Uterus (tissue), 2 donors: ENCODE measurements at regions not wholly inside any gene's neighbourhood (a gene's known extent, or its start where the extent isn't known, plus 50 kb on each side); places are given as distances from the start of the nearest gene placed in this dataset.

ENCODE experiments used
- CTCF ChIP-seq, 4 experiments: fragments of 200-600 bp in 2 of 4; fragments of 450-650 bp in 2 of 4; sonication (generic) in 2 of 4; IDR thresholded peaks; one replicate each; pipeline ENCODE4 v1.5.1; 2016 to 2019; ENCODE audit warnings: antibody characterized with exemption in 4 of 4, mild to moderate bottlenecking in 2 of 4, moderate library complexity in 1 of 4
- POLR2A ChIP-seq, 2 donors: fragments of 450-650 bp; IDR thresholded peaks; one replicate each; pipeline ENCODE4 v1.6.1; 2016; ENCODE audit warnings: antibody characterized with exemption in 2 of 2, mild to moderate bottlenecking in 1 of 2, moderate library complexity in 1 of 2

GRCh38 chr3:166836836-166837235, 543.3 kb downstream of the ZBBX start:
- no peak for TF ChIP-seq CTCF (IDR thresholded peaks at IDR 0.05)
- no peak for TF ChIP-seq POLR2A (IDR thresholded peaks at IDR 0.05)
